ENCODE measurements at regions not wholly inside any gene's neighbourhood (a gene's known extent, or its start where the extent isn't known, plus 50 kb on each side); places are given as distances from the start of the nearest gene placed in this dataset.
"Not testable (repeated sequence)": the region's sequence is repeated elsewhere in the genome, so short reads cannot be mapped to it uniquely, and the experiment has no call there.

DNA sequence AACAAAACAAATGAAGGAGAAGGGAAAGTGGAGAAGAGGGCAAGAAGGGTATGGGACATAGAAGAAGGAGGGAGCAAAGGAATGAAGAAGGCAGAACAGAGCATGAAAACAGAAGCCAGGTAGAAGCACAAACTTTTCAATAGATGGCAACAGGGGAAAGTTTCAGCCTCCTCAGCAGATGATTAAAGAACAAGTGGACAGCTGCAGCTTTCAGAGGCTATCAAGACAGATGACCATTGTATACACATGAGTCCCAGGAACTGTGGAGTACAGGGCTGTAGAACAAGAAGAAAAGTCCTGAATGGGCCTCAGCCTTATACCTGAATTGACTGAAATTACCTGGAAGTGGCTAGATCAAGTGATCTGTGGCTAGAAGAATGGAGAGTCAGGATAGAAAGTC is 62.0 kb upstream of the FIBIN start:
- in situ Hi-C loops (cut with HindIII; ENCODE audit: low pct_ligation_motif_present, low sequenced_read_pairs): no loop called here
- H3K4me3 ChIP-seq (ENCODE audit: low read depth, low read length): no peak overlapping the region
- TF ChIP-seq, protein P1, sequence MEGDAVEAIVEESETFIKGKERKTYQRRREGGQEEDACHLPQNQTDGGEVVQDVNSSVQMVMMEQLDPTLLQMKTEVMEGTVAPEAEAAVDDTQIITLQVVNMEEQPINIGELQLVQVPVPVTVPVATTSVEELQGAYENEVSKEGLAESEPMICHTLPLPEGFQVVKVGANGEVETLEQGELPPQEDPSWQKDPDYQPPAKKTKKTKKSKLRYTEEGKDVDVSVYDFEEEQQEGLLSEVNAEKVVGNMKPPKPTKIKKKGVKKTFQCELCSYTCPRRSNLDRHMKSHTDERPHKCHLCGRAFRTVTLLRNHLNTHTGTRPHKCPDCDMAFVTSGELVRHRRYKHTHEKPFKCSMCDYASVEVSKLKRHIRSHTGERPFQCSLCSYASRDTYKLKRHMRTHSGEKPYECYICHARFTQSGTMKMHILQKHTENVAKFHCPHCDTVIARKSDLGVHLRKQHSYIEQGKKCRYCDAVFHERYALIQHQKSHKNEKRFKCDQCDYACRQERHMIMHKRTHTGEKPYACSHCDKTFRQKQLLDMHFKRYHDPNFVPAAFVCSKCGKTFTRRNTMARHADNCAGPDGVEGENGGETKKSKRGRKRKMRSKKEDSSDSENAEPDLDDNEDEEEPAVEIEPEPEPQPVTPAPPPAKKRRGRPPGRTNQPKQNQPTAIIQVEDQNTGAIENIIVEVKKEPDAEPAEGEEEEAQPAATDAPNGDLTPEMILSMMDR (IDR thresholded peaks at IDR 0.05; ENCODE audit: low read depth, low read length, missing control alignments): no peak
- DNase-seq: no peak
- no peak overlapping the region for H3K27ac ChIP-seq
- no peaks in the 10 kb centered on the region for H3K36me3 ChIP-seq (replicated peaks)
- no peaks in the 10 kb centered on the region for H3K27me3 ChIP-seq (replicated peaks)

DNA sequence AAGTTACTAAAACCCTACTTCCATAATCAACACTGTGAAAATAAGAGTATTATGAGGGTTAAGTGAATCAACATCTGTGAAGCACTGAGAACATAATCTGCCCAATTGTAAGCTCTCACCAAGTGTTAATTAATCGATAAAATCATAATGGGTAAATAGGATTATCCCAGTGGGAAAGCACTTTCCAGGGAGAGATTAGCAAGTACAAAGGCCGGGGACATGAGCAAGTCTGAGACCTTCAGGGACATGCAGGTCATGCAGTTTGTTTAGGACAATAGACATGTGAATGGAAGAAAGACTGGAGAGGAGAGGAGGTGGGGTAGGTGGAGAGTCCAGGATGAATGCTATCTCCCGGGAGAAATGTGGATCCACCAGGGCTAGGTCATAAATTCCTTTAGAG is 57.8 kb upstream of the FIBIN start:
- H3K36me3 ChIP-seq (replicated peaks): no peaks in the 10 kb centered on the region
- no peak overlapping the region for H3K27ac ChIP-seq
- TF ChIP-seq, protein P1 (IDR thresholded peaks at IDR 0.05; ENCODE audit: low read depth, low read length, missing control alignments): no peak
- H3K4me3 ChIP-seq (ENCODE audit: low read depth, low read length): no peak overlapping the region
- in situ Hi-C loops (cut with HindIII; ENCODE audit: low pct_ligation_motif_present, low sequenced_read_pairs): no loop called here
- H3K27me3 ChIP-seq (replicated peaks): no peaks in the 10 kb centered on the region
- DNase-seq: no peak

DNA sequence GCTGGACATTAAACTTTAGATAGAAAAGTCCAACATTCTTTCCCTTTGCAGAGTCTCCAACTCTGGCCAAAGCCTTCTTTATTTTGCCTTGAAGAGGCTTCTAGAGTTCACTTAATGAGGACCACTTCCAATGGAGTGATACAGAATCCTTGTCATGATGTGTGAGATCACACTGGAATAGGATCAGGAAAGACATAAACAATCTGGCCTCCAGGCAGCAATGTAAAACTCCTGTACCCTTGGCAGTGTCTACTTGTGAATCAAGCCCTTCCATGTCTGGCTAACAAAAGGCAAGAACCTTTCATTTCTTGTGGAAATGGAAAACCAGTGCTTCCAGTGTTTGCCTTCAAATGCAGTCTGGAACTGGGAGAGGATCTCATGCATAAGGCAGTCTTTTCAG is 56.5 kb upstream of the FIBIN start:
- no peaks in the 10 kb centered on the region for H3K36me3 ChIP-seq (replicated peaks)
- in situ Hi-C loops (cut with HindIII; ENCODE audit: low pct_ligation_motif_present, low sequenced_read_pairs): no loop called here
- DNase-seq: no peak
- H3K27me3 ChIP-seq (replicated peaks): no peaks in the 10 kb centered on the region
- no peak overlapping the region for H3K4me3 ChIP-seq (ENCODE audit: low read depth, low read length)
- H3K27ac ChIP-seq: no peak overlapping the region
- TF ChIP-seq, protein P1 (IDR thresholded peaks at IDR 0.05; ENCODE audit: low read depth, low read length, missing control alignments): no peak

DNA sequence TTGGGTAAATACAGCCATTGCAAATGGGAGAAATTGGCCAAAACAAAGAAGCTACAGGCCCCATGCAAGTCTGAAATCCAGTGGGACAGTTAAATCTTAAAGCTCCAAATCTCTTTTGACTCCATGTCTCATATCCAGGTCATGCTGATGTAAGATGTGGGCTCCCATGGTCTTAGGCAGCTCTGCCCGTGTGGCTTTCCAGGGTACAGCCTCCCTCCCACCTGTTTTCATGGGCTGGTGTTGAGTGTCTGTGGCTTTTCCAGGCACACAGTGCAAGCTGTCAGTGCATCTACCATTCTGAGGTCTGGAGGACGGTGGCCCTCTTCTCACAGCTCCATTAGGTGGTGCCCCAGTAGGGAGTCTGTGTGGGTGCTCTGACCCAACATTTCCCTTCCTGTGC is 53.4 kb upstream of the FIBIN start:
- in situ Hi-C loops (cut with HindIII; ENCODE audit: low pct_ligation_motif_present, low sequenced_read_pairs); H3K4me3 ChIP-seq (ENCODE audit: low read depth, low read length); H3K36me3 ChIP-seq (replicated peaks); DNase-seq; H3K27ac ChIP-seq; H3K27me3 ChIP-seq (replicated peaks): not testable (repeated sequence)

DNA sequence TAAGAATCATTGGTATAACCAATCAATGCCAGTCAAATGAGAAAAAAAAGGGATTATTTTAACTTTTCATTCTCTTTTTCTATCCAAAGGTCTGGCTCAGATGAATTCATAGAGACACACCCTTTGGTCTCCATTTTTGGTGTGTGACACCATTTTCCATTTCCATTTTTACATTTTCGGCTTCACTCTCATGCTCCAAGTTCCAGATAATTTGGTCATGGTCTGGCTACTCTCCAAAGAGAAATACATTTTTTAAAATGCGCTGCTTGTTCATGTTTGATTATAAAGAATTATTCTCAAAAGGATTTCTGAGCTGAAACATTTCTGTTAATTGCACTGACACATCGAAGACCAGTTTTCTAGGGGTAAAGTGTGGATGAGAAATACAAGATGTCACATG is 51.6 kb upstream of the FIBIN start:
- Histone ChIP-seq H3K27me3 (replicated peaks) (no peaks in the 10 kb centered on the region), H3K36me3 (replicated peaks) (no peaks in the 10 kb centered on the region)
- in situ Hi-C loops (cut with HindIII; ENCODE audit: low pct_ligation_motif_present, low sequenced_read_pairs): no loop called here

DNA sequence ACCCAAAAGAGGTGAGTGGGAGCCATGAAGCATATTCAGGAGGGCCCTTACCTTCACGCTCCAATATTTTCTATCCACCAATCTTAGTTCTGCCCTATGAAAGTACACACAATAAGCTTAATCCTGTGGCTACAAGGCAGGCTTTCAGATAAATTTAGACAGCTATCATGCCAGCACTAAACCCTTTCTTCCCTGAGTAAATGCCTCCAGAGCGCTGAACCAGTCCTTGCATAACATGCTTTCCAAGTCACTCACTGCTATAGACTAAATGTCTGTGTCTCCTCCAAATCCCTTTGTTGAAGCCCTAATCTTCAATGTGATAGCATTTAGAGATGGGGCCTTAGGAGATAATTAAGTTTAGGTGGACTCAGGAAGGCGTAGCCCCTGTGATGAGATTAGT is 50.3 kb upstream of the FIBIN start:
- DNase-seq: no peak
- no peak overlapping the region for H3K27ac ChIP-seq
- TF ChIP-seq, protein P1 (IDR thresholded peaks at IDR 0.05; ENCODE audit: low read depth, low read length, missing control alignments): no peak
- in situ Hi-C loops (cut with HindIII; ENCODE audit: low pct_ligation_motif_present, low sequenced_read_pairs): no loop called here
- no peaks in the 10 kb centered on the region for H3K36me3 ChIP-seq (replicated peaks)
- H3K4me3 ChIP-seq (ENCODE audit: low read depth, low read length): no peak overlapping the region
- no peaks in the 10 kb centered on the region for H3K27me3 ChIP-seq (replicated peaks)

More for the DNA sequence above, 51.6 kb upstream of the FIBIN start:
- DNase-seq: no peak
- Histone ChIP-seq H3K27ac (no peak overlapping the region), H3K4me3 (ENCODE audit: low read depth, low read length) (no peak overlapping the region)
- TF ChIP-seq, protein P1 (IDR thresholded peaks at IDR 0.05; ENCODE audit: low read depth, low read length, missing control alignments): no peak

All from brain microvascular endothelial cell (primary cell).